ENCODE measurements at regions not wholly inside any gene's neighbourhood (a gene's known extent, or its start where the extent isn't known, plus 50 kb on each side); places are given as distances from the start of the nearest gene placed in this dataset.

GRCh38 chr1:45263132-45263531, 56.7 kb upstream of the ZSWIM5 start:
- no peak for TF ChIP-seq POLR2A (IDR thresholded peaks at IDR 0.05)
- TF ChIP-seq, protein P1, sequence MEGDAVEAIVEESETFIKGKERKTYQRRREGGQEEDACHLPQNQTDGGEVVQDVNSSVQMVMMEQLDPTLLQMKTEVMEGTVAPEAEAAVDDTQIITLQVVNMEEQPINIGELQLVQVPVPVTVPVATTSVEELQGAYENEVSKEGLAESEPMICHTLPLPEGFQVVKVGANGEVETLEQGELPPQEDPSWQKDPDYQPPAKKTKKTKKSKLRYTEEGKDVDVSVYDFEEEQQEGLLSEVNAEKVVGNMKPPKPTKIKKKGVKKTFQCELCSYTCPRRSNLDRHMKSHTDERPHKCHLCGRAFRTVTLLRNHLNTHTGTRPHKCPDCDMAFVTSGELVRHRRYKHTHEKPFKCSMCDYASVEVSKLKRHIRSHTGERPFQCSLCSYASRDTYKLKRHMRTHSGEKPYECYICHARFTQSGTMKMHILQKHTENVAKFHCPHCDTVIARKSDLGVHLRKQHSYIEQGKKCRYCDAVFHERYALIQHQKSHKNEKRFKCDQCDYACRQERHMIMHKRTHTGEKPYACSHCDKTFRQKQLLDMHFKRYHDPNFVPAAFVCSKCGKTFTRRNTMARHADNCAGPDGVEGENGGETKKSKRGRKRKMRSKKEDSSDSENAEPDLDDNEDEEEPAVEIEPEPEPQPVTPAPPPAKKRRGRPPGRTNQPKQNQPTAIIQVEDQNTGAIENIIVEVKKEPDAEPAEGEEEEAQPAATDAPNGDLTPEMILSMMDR (IDR thresholded peaks at IDR 0.05): no peak
